ENCODE measurements at regions not wholly inside any gene's neighbourhood (a gene's known extent, or its start where the extent isn't known, plus 50 kb on each side); places are given as distances from the start of the nearest gene placed in this dataset.

DNA sequence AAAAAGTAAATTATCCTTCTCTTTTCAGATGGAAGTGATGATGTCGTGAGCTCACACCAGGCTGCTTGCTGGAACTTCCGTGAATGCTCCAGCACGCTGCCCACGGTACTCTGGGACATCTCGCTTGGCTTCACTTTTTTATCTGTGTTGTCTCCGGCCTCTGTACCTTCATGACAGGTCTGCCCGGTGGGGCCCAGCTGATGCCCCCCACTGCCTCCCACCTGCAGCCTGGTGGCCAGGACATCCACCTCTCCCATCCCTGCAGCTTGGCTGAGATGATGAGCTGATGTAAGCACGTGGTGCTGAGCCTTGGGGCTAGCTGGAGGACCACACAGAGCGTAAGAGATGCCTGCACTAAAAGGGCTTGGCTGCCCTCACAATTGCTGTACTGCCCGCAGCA is 59.0 kb upstream of the HELT start:
- TF ChIP-seq POLR2A (IDR thresholded peaks at IDR 0.05; ENCODE audit: low read depth, low read length) (no peak), POU2F2 (IDR thresholded peaks at IDR 0.05; ENCODE audit: low read depth, low read length) (no peak), TAF1 (IDR thresholded peaks at IDR 0.05; ENCODE audit: low read depth, low read length) (no peak), POLR2AphosphoS5 (IDR thresholded peaks at IDR 0.05; ENCODE audit: low read depth, low read length) (no peak), SPI1 (IDR thresholded peaks at IDR 0.05; ENCODE audit: low read depth, low read length) (no peak), PAX5 (IDR thresholded peaks at IDR 0.05; ENCODE audit: insufficient read depth, low read length, severe bottlenecking) (no peak)

All from GM12891 (cell line).